NCI-H1105 (cell line): ENCODE measurements at regions not wholly inside any gene's neighbourhood (a gene's known extent, or its start where the extent isn't known, plus 50 kb on each side); places are given as distances from the start of the nearest gene placed in this dataset.

Experiments
- DNase-seq: peaks from one replicate; lab custom pipeline; 2025; lab: John Stamatoyannopoulos, UW

- DNase-seq, result no peak
These were observed 195.8 kb upstream of the RASGEF1B start for GRCh38 chr4:81667539-81667938.

- DNase-seq, result no peak
These were observed 194.8 kb upstream of the RASGEF1B start for GRCh38 chr4:81666491-81666890.

DNA sequence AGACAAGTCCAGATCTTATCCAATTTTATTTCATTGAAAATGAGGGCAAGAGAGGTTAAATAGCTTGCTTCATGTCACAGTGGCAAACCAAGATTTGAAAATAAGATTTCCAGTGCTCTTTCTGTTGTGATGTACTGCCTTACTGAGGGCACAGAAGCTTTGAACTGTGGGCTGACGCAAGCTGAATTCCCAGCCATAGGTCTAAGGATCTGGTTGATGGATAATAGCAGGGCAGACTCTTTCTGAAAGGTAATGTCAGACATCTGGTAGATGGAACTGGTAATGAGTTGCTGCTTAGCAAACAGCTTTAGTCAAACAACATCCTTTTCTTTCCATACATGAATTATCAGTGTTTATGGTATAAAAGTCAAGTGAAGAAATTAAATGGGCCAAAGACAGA lies 193.9 kb upstream of the RASGEF1B start:
- no peak for DNase-seq

GRCh38 chr4:81665045-81665444 lies 193.3 kb upstream of the RASGEF1B start:
- no peak for DNase-seq

DNA sequence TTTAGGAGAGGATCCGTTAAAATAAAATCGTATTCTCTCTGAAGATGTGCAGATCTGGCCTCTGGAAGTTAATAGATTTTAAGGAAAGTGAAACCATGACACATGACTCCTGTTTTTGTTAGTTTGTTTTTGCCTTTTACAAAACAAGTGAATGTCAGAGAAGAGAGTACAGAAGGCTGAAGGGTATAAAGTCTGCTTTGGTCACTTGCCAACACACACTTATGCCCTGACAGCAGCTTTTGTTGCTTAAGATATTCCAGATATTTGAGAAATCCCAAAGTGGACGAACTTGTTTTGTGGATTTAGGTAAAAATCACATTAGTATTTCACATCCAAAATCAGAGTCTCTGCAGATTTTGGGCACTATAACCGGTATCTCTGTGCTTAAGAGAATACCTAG lies 192.4 kb upstream of the RASGEF1B start:
- DNase-seq, result no peak

DNA sequence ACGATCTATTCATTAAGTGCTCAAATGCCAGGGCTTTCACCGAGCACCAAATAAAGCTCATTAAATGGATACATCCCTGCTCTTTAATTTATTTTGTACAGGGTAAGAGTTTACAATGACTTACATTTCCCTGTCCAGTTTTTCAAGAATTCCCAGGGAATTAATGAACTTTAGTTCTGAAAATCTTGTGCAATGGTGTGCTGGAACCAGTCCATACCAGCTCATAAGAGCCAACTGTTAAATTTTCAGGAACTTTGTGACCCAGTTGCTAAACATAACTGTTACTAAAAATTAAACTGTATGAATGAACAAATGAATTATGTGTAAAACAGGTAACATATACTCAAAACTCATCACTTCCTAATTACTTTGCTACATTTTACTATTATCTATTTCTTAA lies 191.7 kb upstream of the RASGEF1B start:
- no peak for DNase-seq

DNA sequence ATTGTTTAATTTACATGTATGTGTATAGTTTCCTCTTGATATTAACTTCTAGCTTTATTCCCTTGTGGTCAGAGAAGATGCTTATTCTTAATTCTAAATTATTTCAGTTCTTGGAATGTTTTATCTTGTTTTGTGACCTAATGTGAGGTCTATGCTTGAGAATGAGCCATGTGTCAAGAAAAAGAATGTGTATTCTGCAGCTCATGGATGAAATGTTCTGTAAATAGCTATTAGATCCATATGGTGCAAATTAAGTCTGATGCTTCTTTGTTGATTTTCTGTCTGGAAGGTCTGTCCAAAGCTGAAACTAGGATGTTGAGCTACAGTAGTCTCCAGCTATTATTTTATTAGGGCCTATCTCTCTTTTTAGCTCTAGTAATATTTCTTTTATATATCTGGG lies 187.3 kb upstream of the RASGEF1B start:
- no peak for DNase-seq

DNA sequence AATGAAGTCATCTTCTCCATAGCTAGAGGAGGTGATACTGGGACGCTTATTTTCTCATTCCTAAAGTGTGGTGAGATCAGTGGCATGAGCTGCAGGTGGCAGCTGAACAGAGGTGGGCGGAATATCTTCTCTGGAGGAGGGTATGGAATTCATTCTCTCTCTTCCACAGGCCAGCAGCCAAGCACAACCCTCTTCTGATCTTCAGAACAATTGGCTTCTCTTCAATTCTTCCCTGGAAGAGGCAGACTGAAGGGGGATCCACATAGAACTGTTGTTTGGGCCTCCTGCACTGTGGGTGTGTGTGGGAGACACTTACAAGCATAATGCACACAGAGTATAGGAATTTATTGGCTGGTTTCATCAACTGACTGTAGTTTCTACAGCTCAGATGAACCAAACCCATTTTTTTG lies 180.4 kb upstream of the RASGEF1B start:
- no peak for DNase-seq

DNA sequence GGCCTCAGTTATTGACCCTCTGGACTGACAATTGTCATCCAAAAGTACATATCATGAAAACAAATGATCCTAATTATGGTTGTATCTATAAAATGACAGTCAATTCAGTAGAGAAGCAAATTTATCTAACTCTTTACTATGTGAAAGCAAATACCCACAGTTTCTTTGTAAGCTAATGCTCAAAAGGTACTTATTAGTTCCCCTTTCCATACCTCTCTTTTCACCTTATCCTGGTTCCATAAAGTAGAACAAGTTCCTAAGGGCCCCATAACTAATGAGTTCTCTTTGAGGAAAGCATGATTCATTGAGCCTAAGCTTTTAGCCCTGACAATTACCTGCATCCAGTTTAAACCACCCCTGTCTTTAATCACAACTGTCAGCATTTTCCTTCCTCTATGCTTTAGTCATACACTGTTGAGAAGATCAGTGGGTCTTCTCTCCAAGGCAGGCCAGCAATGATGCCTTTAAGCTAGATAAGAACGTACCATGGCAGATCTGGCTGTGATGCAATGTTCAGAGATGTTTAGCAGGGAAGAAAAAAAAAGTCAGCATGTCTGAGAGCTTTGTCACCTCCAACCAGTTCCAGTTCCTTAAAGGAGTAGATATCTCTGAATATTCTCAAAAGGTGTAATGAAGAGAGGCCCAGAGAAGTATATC lies 179.7 kb upstream of the RASGEF1B start:
- no peak for DNase-seq

DNA sequence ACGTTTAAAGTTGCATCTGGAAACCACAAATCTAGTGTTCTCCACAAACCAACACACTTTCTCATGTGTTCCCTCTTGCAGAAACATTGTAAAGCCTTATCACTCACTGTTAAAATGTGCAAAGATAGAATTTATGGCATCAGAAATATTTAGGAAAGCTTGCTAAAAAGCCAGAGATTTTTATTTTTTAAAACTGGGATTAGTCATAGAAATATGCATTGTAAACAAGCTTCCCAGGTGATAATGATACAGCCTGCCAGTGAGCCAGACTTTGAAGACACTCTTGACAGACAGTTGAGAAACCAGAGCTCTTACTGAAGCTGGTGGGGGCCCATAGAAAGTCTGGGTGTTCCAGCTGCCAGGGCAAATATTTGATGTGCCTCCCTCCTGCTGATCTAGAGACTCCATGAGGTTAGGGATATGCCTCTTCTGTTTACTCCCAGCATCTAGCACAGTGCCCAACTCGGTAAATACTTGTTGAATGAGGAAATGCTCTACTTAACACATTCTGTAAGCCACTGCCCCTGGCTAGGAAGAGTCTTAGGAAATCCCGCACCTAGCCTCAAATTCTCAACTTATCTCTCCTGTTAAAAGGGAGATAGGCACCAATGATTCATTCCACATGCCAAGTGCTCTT lies 179.0 kb upstream of the RASGEF1B start:
- no peak for DNase-seq

DNA sequence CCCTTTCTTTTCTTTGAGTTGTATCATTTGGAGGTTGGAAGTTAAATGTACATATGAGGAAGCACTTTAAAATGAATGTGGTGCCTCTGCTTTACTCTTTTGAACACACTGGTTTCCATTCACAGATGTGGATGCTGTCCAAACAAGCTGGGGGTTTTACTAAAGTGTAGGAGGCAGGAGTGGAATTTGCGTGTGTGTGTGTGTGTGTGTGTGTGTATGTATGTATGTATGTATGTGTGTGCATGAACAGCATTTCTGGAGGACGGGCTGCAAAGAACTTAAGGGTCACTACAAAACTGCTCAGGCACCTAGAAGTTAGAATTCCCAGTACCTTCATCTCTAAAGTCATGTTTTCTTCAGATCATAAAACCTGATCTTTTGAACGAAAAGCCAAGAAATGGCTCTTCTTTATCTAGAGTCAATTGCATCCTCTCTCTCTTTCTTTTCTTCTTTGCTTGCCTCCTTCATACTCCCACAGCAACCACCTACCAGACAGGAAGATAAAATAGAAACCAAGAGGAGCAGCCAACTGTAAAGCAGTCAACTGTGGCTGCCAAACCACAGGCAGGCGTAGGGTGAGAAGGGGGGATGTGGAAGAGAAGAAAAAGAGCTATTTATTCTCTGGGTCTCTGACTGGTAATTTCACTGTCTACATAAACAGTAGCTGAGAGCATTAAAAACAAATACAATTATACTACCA lies 177.0 kb upstream of the RASGEF1B start:
- DNase-seq, result no peak

- DNase-seq, result no peak
These were observed 175.7 kb upstream of the RASGEF1B start for GRCh38 chr4:81647388-81647787.

GRCh38 chr4:81642543-81642942 lies 170.8 kb upstream of the RASGEF1B start:
- no peak for DNase-seq

DNA sequence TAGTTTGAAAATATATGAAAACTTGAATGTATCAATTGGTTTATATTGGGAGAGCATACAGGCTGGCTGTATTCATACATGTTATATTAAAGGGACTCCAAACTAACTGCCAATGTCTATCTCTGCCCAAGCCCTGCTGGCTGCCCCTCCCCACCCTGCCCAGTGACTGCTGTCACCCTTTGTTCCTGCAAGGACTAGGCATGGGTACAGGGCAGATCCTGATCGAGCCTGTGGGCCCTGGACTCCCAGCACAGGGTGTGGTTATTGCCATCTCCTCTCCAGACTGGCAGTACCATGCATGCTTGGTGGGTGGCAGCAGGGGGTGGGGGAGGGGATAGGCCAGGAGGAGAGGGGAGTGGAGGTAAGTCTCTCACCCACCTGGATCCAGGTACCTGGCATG lies 167.5 kb upstream of the RASGEF1B start:
- DNase-seq, result no peak

- DNase-seq, result no peak
These were observed 167.0 kb upstream of the RASGEF1B start for GRCh38 chr4:81638698-81639097.

- no peak for DNase-seq
These were observed 164.0 kb upstream of the RASGEF1B start for GRCh38 chr4:81635739-81636138.

GRCh38 chr4:81634766-81635549 lies 163.3 kb upstream of the RASGEF1B start:
- DNase-seq, result no peak

GRCh38 chr4:81634165-81634564 lies 162.5 kb upstream of the RASGEF1B start:
- no peak for DNase-seq

- no peak for DNase-seq
These were observed 161.0 kb upstream of the RASGEF1B start for GRCh38 chr4:81632581-81633299.

GRCh38 chr4:81631958-81632441 lies 160.3 kb upstream of the RASGEF1B start:
- DNase-seq, result no peak

DNA sequence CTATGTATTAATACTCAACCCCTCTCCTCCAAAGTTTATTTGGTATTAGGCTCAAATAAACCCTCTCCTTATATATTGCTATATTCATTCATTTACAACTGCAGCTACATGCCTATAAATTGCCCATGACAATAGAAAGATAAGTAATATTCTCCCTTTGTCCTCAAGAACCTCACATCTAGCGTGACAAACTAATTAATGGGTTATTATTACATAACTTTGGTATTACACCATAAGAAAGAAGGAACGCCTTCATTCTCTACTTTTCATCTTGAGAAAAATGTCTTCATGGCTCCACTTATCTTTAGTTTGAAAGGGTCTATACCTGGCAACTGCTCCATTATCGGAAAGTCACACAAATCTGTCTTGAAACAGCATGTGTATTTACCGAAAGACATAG lies 157.7 kb upstream of the RASGEF1B start:
- no peak for DNase-seq

DNA sequence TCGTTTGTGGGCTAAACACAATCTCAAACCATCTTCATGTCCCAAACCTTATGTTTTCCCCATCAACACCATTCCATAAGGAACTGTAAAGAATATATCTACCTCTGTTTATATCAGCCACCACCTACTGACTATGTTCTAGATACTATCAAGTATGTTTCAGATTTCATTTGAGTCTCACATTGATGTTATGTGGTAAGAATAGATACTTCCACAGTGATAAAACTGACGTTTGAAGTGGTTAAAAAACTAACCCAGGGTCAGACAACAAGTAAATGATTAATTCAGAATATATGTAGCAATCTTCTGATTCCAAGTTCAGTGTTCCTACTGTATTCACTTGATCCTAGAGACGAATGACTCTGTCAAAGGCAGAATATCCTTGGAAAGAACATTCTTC lies 156.8 kb upstream of the RASGEF1B start:
- DNase-seq, result no peak
